ENCODE measurements at regions not wholly inside any gene's neighbourhood (a gene's known extent, or its start where the extent isn't known, plus 50 kb on each side); places are given as distances from the start of the nearest gene placed in this dataset.

- TF ChIP-seq CTCF (IDR thresholded peaks at IDR 0.05) (no peak), REST (IDR thresholded peaks at IDR 0.05; ENCODE audit: insufficient read depth in 1 of 2, low read depth in 2 of 2, low read length in 1 of 2) (no peak), TCF7L2 (IDR thresholded peaks at IDR 0.05; ENCODE audit: low read depth, low read length) (no peak), POLR2AphosphoS5 (IDR thresholded peaks at IDR 0.05; ENCODE audit: low read depth, low read length) (no peak)
These were observed 118.1 kb upstream of the OR4E1 start for GRCh38 chr14:21791749-21792148.
